Right renal cortex interstitium (tissue), 3 donors: ENCODE measurements at regions not wholly inside any gene's neighbourhood (a gene's known extent, or its start where the extent isn't known, plus 50 kb on each side); places are given as distances from the start of the nearest gene placed in this dataset.
"Not testable (repeated sequence)": the region's sequence is repeated elsewhere in the genome, so short reads cannot be mapped to it uniquely, and the experiment has no call there.

Experiments used
- DNase-seq, 3 donors: peaks; one replicate each; pipeline ENCODE4 v3.0.0-alpha.2; 2013; ENCODE audit warnings: low read depth in 3 of 3, low spot score in 2 of 3

DNA sequence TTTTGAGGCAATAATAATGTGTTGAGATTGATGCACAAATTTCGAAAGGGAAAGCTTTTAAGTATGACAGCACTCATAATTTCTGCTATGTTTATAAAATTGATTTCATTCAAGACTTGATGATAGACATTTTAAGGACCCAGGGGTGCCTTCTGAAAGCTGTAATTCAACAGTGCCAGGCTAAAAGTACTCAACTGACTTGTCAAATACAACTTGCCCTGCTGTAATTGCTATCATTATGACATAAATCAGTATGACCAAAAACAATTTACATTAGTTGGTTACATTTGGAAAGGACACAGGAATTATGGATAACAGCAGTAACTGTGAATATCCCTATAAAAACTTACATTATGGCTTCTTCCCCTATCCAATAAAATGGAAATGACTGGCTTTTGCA, 178.9 kb downstream of the MMUT start:
- DNase-seq, result no peak

DNA sequence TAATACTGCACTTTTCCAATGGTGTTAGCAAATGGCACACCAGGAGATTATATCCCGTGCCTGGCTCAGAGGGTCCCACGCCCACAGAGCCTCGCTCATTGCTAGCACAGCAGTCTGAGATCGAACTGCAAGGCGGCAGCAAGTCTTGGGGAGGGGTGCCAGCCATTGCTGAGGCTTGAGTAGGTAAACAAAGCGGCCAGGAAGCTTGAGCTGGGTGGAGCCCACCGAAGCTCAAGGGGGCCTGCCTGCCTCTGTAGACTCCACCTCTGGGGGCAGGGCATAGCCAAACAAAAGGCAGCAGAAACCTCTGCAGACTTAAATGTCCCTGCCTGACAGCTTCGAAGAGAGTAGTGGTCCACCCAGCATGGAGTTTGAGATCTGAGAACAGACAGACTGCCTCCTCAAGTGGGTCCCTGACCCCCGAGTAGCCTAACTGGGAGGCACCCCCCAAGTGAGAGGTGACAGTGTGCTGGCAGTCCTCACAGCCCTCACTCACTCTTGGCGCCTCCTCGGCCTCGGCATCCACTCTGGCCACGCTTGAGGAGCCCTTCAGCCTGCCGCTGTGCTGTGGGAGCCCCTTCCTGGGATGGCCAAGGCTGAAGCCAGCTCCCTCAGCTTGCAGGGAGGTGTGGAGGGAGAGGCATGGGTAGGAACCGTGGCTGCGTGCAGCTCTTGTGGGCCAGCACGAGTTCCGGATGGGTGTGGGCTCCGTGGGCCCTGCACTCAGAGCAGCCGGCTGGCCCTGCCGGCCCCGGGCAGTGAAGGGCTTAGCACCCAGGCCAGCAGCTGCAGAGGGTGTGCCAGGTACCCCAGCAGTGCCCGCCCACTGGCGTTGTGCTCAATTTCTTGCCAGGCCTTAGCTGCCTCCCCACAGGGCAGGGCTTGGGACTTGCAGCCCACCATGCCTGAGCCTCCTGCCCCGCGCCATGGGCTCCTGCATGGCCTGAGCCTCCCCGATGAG, 188.0 kb downstream of the MMUT start:
- DNase-seq, result not testable (repeated sequence)

DNA sequence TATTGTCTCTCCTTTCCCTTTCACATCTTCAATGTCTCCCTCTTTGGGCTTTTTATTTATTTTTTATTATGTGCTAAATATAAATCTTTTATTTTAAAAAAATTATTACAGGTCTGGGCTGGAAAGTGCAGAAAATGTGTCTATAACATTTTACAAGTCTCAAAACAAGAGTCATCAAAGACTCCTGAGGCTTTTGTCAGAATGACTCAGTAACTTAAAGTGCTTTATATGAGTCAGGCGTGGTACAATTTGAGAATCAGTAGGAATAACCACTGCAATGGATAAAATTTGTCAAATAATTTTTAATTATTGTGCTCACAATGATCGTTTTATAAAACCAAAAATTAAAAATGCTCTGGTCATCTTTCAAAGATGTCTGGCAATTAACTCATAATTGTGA, 193.9 kb downstream of the MMUT start:
- no peak for DNase-seq

DNA sequence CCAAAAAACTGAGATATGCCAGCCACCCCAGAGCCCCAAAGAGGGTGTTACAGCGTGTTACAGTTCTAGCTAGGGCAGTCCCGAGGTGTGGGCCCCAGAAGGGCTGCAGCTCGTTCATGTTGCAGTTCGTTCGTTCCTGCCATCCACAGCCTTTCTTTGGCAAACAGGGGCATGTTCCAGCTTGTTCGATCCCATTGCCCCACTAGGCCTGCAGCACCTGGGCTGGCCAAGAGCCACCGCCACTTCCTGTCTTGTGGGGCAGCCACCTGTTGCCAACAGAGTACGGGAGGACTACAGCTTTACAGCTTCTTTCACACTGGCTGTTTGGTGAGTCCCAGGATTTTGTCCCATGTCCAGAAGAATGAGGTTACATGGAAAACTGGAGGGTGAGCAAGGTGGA, 198.1 kb downstream of the MMUT start:
- no peak for DNase-seq

DNA sequence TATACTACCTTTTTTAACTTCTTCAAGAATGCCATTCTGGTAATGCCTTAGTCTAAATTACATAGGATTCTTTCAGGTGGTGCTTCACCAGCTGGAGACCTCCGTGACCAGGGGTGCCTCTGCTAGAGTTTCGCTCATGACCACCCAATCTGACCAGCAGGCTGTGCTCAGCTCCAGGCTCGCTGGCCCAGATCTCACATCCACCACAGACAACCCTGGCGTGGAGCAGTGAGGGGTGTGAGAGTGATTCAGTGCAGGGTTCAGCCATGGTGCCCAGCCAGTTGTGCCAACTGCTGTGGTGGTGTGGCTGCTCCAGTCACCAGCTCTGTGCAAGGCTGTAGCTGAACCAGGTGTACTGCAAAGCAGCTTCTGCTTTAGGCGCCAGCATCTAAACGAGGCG, 198.6 kb downstream of the MMUT start:
- DNase-seq, result no peak

DNA sequence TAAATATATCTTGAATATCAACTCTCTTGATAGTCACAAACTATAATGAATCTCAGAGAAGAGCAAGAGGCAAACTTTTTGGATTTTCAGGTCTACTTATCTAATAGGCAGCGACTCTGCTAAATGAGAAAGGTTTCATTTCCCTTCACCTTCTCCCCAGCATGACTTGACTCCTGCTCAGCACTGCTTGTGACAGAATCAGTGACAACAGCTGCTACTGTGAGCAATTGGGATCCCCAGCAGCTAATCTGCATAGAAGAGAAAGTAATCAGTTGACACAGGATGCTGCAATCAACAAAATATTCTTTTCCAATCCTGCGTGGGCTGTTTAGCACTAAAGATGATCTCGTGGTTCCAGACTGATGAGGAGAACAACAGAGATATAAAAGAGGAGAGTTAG, 205.5 kb downstream of the MMUT start:
- DNase-seq, result no peak

DNA sequence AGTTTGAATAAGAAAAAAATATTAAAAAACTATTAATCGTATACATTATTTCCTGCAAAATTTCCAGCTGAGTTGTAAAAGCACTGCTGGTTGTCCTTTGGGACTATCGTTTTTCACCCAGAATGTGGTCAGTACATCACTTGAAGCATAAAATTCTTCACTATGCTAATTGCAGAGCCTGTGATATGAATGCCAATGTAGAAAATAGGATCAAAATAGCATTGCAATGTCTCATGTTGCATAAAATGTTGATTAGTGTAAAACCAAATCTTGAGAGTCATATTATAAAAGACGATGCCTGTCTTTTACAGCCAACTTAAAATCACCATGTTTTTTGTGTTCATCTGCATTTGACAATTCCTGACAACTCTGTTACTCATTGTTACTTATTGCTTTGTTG, 207.7 kb downstream of the MMUT start:
- no peak for DNase-seq

DNA sequence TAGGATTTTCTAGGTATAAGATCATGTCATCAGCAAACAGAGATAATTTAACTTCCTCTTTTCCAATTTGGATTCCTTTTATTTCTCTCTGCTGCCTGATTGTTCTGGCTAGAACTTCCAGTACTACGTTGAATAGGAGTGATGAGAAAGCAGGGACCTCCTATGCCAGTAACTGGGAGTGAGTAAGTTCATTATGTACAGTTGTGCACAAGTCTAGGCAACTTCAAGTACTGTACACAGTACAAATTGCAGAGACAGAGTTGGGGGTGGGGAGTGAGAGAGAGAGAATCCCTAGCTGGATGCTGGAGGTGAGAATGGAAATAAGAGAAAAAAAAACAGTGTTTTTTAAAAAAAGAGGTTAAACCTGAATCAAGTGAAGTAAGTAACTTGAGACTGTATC, 210.2 kb downstream of the MMUT start:
- DNase-seq, result no peak

DNA sequence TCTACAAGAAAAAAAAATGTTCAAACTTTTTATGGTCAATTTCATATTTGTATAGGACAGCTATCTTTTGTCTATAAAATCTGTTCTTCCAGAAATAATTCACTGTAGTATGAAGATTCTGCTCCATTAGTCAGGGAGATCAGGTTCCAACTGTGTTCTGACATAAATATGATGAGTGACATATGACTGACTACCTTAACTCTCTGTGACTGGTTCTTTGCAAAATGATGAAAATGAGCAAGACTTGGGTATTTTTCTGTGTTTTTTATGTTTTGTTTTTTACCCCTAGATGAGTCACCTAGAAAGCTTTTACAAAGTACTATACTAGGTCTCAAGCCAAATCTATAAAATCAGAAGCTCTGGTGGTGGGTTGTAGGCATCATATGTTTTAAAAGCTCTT, 229.6 kb downstream of the MMUT start:
- DNase-seq, result no peak

DNA sequence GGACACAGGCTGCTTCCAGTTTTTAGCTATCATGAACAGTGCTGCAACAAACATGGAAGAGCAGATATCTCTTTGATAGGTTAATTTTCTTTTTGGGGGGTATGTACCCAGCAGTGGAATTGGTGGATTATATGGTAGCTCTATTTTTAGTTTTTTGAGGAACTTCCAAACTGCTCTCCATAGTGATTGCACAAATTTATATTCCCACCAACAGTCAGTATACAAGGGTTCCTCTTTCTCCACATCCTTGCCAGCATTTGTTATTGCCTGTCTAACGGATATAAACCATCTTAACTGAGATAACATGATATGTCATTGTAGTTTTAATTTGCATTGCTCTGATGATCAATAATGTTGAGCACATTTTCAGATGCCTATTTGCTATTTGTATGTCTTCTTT, 237.6 kb downstream of the MMUT start:
- DNase-seq, result no peak

DNA sequence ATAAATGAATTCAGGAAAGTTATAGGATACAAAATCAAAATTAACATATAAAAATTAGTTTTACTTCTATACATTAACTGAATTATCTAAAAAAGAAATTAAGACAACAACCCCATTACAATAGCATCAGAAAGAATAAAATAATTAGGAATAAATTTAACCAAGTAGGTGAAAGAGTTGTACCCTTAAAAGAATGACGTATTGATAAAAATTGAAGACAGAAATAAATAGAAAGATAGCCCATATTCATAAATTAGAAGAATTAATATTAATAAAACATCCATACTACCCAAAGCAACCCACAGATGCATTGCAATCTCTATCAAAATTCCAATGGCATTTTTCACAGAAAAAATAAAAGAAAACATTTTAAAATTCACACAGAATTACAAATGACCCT, 242.8 kb downstream of the MMUT start:
- no peak for DNase-seq

DNA sequence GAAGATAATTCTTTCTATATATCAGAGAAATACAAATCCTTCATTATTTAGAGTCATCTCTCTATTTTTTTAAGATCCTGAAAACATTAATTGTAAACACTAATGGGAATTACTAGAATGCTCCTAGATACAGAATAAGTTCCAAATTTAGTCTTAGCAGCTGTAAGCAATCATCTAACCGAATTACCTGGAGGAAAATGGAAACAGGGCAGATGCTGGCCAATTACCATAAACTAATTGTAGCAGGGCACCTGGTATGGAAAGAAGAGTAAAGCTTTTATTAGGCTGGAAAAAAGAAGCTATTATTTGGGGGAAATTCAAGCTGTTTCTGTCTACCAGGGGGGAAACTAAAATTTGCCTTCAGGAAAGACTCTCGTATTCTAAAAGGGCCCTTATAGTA, 257.5 kb downstream of the MMUT start:
- DNase-seq, result no peak

DNA sequence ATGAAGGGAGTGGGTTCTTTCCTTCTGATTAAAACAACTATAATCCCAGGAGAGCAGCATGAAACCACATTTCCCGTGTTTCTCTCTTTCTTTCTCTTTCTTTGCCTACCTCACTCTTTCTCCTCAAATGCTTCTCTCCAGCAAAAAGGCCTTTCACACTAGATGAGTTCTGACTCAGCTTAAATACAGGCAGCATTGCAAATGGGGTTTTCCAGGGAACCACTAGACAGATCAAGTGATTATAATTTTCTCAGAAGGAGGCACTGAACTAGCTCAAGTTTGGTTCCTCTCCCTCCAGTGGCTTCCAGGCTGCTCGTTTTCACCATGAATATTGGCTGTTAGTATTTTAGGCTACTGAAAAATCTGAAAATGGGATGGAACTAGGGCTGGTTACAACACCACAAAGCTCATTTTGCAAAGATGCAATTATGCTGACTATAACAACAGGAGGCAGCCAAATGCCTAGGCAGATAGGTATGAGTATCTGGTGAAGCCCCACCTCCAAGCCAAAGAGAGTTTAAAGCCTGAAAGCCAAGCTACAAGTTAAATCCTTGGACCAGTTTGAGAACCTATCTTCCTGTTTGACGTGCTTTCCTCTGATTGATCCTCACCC, 260.0 kb downstream of the MMUT start:
- DNase-seq, result no peak

DNA sequence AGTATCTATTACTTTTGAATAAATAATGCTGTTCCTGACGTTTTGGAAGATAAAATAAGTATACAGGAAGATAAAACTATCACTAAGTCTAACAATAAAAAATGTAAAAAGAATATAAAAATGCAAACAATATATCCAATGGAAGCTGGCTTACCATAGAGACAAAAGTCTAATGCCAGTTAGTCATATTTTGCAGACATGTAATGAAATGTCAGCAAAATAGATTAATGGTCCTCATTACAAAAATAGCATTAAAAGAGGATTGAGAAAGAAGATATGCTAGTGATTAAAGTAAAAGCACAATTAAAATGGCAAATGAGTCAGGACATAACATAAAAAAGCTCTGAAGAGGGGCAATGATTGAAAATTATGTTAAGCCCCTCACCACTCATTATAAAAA, 265.0 kb downstream of the MMUT start:
- no peak for DNase-seq

DNA sequence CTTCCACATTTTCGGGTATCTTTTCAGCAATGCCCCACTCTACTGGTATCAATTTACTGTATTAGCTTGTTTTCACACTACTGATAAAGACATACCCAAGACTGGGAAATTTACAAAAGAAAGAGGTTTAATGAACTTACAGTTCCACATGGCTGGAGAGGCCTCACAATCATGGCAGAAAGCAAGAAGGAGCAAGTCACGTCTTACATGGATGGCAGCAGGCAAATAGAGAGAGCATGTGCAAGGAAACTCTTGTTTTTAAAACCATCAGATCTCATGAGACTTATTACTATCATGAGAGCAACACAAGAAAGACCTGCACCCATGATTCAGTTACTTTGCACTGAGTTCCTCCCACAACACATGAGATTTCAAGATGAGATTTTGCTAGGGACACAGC, 300.7 kb downstream of the MMUT start:
- DNase-seq, result not testable (repeated sequence)

DNA sequence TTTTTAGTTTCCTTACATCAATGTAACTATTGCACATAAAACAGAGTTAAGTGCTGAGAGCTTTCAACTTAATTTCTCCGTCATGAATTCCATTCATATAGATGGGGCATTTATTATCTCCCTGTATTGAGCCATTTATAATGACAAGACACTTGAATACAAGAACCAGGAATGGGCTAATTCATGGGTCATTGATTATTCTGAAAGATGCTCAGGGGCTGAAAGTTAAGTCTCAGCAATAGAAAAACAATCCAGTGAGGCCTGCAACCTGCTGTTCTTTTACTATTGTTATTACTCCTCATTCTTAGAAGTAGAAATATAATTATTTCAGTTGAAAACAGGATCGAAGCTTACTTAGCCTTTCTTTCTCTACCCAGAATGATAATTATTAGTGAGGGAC, 307.7 kb downstream of the MMUT start:
- no peak for DNase-seq

DNA sequence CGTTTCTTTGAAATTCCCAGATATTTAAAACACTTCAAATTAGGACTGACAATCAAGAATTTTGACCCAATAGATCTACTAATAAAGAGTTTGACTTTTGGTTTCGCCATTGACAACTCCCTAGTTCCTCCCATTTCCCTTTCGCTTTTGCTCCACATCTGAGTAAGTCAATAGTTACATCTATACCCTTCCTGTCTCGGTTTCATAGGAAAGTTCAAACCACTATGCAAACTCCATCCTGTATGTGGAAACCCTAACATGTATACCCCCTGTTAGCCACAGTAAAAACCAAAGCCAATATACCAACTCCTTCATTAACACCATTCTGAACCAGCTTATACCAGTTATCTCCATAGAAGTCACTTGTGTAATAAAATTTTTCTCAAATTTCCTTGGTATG, 311.1 kb downstream of the MMUT start:
- no peak for DNase-seq

DNA sequence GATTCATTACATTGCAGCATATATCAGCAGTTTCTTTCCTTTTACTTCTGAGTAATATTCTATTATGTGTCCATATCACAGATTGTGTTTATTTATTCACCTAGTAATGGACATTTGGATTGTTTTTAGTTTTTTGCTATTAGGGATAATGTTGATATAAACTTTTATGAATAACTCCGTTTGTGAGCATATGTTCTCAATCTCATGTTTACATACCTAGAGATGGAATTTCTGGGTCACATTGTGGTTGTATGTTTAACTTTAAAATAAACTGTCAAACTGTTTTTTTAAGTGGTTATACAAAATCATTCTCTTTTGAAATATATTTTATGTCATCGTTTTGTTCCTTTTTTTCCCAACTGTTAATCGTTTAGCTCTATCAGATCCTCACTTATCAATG, 311.6 kb downstream of the MMUT start:
- no peak for DNase-seq

DNA sequence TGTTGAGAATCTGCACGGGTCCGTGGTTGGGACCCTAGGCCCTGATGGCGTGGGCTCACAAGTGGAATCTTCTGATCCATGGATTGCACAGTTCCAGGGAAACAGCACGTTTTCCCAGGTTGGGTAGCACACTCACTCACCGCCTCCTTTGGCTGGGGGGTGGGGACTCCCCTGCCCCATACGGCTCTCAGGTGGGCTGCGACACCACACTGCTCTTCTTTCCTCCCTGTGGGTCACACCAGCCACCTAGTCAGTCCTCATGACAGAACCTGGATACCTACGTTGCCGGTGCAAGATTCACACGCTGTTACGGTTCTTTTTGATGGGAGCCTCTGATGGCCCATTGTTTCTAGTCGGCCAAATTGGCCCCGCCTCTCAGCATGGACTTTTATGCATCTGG, 312.0 kb downstream of the MMUT start:
- DNase-seq, result no peak

DNA sequence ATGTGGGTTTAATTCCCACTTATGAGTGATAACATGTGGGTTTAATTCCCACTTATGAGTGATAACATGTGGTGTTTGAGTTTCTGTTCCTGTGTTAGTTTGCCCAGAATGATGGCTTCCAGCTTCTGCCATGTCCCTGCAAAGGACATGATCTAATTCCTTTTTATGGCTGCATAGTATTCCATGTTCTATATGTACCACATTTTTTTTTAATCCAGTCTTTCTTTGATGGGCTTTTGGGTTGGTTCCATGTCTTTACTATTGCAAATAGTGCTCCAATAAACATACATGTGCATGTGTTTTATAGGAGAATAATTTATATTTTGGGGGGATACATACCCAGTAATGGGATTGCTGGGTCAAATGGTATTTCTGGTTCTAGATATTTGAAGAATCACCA, 317.8 kb downstream of the MMUT start:
- DNase-seq, result no peak

DNA sequence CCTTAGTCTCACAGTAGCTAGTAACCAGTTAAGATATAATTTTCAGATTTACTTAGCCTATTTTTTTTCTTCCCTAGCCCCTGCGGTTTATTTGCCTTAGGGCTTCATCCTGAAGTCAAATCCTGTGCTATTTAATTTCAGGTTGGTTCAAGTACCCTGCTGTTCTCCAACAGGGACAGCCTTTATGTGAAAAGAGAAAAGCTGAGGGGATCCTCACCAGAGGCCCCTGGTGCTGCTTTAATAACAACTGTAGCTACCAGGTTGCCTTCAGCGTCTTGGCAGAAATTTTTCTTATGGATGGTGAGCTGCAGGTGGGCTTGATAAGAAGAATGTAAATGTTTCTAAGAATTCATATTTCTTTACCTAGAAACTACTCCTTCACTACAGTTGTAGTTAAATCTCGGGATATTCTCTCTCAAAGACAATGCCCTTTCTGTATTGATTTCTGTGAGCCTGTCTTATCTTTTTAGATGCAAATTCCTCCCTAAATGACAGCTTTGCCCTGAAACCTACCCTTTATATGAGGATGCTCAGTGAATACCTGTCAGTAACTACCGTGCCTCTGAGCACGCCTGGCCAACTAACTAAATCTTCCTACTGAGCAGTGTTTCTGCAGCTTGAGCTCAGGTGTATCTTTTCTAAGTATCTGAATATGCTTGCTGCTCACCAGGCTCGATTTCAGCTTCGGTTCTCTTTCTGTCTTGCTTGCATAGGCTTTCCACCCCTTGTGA, 320.5 kb downstream of the MMUT start:
- no peak for DNase-seq

DNA sequence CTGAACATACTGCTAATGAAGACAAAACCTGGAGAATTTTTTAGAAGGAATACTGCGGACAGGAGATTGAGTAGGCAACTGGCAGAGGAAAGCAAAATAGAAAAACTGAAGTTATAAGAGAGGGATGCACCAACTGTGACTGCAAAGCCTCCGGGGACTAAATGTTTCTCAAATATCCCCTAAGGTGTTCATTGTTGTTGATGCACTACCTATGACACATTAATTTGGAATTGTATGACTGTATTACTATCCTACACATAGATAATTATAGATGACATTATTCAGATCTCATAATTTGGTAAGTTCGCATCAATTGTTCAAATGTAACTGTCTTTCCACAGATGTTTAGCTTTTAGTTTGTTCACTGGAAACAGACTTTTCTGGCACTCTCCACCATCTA, 341.1 kb downstream of the MMUT start:
- DNase-seq, result no peak
